Superior temporal gyrus (tissue), 1 donor: ENCODE measurements at regions not wholly inside any gene's neighbourhood (a gene's known extent, or its start where the extent isn't known, plus 50 kb on each side); places are given as distances from the start of the nearest gene placed in this dataset.
"Not testable (repeated sequence)": the region's sequence is repeated elsewhere in the genome, so short reads cannot be mapped to it uniquely, and the experiment has no call there.

Experiments
- DNase-seq: peaks from one replicate; pipeline ENCODE4 v3.0.0-alpha.2; 2016; ENCODE audit errors: extremely low spot score

- not testable (repeated sequence) for DNase-seq
These were observed 240.1 kb downstream of the NPIPA7 start for GRCh38 chr16:16618963-16619465.

DNA sequence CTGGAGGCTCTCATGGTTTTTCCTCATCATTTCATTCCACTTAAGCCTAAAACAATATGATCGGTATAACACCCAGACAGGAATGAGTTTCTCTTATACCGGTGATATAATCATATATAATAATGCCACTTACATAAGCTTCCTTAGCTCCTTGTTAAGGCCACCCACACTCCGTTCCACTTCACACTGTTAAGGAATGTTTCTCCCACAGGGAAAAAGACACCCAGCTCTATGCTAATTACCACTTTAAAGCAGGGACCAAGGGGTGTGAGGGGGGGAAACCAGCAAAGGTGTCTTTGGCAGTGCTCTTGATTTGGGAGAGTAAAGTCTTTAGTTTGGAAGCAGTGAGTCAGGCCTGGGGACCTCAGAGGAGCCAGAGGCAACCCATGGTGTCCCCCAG lies 245.4 kb downstream of the NPIPA7 start:
- DNase-seq = not testable (repeated sequence)

- not testable (repeated sequence) for DNase-seq
These were observed 246.2 kb downstream of the NPIPA7 start for GRCh38 chr16:16625140-16625539.

GRCh38 chr16:16627865-16628264 lies 248.9 kb downstream of the NPIPA7 start:
- not testable (repeated sequence) for DNase-seq

DNA sequence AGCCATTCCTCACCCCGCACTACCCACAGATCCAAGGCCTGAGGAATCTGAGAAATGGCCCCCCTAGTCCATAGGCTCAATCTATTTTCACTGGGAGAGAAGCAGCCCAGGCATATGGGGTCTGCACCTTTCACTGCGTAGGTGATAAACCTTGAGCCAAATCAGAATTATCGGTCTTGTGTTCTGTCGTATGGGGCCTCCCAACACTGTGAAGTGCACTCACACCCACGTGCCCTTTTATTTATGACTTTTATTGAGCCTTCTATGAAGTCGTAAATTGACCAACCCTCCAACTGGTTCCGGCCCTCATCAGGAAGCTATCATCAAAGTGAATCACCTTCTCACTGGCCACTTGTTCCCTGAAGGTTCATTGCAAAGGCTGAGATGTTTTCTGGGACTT lies 259.3 kb downstream of the NPIPA7 start:
- DNase-seq = not testable (repeated sequence)

DNA sequence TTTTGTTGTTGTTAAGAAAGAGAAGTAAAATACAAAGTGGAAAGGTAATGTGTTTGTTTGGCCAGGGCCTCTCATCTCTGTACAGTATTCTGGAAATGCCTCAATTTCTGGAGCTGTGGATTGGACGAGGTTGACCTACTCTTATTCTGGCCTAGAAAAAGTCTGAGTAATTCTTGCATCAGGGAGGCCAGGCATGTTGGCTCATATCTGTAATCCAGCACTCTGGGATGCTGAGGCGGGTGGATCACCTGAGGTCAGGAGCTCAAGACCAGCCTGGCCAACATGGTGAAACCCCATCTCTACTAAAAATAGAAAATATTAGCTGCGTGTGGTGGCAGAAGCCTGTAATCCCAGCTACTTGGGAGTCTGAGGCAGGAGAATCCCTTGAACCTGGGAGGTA lies 259.8 kb downstream of the NPIPA7 start:
- DNase-seq = not testable (repeated sequence)

DNA sequence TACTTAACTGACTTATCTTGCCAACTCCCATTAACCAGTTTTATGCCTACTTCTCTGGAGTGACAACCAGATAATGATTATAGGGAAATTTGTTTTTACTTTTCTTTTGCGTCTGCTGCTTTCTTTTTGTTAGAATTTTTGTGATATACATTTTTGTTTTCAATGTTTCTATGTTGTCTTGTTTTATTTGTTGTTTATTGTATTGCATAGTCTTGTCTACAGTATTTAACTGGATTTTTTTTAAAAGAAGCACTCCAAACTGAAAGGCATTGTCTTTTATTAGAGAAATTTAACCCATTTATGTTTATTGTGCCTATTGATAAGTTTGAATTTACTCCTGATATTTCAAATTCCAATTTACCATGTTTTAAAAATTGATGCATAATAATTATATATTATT lies 264.9 kb downstream of the NPIPA7 start:
- not testable (repeated sequence) for DNase-seq

DNA sequence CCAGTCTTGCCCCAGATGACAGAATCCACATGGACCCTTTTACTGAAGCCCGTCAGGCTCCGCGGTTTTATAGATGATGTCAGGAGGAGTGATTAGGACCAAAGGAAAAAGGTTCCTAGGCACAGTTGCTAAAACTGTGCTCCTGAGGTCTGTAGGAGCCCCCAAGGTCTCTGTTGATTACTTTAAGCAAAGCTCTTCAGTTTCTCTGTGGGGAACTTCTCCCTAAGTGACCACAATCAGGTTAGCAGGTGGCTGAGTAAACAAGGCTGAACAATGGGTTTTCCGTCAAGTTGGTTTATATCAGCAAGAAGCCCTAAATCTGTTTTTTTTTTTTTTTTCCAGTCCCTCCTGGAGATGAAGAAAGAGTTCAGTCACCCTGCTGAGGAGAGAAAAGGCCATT lies 269.1 kb downstream of the NPIPA7 start:
- not testable (repeated sequence) for DNase-seq

DNA sequence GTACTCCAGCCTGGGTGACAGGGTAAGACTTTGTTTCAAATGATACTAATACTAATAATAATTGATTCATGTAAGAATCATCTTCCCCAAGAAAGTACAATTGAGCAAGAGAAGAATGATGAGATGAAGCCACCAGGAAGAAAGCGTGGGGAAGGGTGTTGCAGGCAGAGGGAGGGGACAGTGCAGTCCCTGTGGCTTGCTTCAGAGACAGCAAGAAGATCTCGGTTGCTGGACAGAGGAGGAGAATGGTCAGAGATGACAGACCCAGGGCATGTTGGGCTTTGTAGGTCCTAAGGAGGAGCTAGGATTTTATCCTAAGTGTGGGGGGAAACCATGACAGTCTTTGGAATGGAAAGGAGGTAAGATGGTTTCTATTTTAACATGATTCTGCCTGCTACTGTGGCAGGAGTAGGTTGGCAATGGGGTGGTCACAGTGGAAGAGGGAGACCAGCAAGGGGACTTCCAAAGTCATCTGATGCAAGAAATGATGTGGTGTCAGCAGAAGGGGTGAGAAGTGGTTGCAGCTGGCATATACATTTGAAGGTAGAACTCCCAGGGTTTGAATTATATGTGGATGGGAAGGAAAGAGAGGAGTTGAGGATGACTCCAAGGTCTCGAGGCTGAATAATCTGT lies 293.4 kb downstream of the NPIPA7 start:
- DNase-seq = not testable (repeated sequence)

DNA sequence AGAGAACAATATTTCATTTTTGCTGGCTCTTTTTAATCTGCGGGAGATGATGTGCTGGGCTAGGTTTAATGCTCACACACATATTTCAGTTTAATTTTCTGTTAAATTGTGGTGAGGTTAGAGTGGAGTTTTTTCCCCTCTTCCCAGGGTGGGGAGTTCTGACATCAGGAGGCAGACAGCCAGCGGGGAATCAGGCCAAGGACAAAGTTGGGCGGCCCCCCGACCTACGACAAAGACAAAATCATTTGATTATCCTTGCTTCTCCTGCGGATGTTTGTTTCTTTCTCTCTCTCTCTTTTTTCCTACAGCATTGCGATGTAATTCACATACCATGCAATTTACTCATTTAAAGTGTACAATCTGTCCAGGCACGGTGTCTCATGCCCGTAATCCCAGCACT lies 295.9 kb downstream of the NPIPA7 start:
- DNase-seq = not testable (repeated sequence)

DNA sequence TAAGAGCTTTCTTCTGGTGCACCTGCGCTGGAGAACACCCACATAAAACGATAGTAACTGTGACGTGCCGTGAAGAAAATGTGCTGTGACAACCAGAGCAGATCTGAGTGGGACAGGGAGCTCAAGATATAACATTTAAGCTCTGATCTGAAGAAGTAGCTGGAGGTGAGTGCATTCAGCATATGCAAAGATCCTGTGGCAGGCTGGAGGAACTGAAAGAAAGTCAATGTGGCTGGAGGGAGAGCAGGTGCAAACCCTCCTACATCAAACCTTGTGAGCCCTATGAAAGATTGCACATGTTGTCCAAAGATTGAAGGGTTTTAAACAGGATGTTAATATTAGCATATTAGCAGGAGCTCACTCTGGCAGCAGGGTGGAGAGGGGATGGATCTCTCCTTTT lies 342.9 kb downstream of the NPIPA7 start:
- DNase-seq = not testable (repeated sequence)

DNA sequence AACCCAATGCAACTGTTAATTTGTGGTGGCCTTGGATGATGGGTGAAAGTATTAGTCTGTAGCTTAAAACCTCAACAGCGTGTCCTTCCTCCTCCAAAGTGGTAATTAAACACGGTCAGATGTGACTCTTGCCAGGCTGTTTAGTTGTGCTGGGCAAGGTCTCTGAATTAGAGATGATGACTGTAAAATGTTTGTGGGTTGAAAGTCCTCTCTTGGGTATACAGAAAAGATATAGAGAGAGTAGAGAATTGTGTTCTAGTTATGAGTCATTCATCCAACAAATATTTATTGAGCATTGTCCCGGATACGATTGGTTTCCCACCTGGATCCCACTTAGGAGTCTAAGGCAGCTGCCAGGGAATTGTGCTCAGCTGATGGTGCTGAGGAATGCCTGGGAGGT lies 343.7 kb downstream of the NPIPA7 start:
- not testable (repeated sequence) for DNase-seq

DNA sequence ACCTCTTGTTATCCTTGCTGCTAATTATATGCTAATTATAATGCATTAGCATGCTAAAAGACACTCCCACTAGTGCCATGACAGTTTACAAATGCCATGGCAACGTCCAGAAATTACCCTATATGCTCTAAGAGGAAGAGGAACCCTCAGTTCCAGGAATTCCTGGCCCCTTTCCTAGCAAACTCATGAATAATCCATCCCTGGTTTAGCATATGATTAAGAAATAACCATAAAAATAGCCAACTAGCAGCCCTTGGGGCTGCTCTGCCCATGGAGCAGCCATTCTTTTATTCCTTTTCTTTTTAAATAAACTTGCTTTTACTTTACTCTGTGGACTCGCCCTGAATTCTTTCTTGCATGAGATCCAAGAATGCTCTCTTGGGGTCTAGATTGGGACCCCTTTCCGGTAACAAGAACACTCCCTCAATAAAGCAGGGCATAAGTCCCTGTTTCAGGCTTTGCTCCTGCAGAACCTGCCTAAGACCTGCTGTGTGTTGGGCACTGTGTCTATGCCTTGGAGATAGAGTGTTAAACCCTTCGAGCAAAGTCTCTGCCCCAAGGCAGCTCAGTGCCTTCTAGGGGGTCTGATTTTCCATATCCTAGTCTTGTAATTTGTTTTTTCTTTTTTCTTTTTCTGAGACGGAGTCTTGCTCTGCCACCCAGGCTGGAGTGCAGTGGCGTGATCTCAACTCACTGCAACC lies 345.0 kb downstream of the NPIPA7 start:
- DNase-seq = not testable (repeated sequence)

DNA sequence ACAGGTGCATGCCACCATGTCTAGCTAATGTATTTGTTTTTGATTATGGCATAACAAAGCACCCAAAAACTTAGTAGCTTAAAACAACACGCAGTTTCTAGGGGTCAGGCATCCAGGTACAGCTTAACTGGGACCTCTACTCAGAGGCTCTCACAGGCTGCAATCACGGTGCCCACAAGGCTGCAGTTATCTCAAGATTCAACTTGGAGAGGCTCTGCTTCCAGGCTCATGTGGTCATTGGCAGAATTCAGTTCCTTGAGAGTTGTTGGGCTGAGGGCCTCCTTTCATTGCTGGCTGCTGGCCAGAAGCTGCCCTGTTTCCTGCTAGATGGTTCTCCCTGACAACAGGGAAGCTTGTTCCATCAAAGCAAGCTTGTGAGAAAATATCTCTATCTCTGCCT lies 348.1 kb downstream of the NPIPA7 start:
- not testable (repeated sequence) for DNase-seq

- DNase-seq = not testable (repeated sequence)
These were observed 363.6 kb downstream of the NPIPA7 start for GRCh38 chr16:16742573-16742972.

GRCh38 chr16:16754992-16755667 lies 376.2 kb downstream of the NPIPA7 start:
- not testable (repeated sequence) for DNase-seq

DNA sequence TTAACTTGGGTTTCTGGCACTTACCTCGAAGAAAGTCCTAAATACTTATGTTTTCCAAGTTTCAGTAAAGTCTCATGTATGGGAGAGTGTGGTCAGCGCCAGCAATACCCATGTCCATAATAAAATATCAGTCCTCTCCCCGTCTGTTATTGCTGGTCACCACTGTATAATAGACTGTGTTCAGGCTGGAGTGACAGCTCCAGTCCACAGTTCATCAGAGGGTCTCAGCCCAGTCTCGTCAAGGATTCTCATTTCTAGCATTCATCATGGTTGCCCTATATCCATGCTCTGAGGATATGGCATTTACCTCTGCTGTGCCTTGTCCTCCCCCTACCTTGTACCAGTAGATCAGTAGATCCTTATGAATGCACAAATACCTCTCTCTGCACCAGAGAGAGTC lies 384.5 kb downstream of the NPIPA7 start:
- DNase-seq = no peak

DNA sequence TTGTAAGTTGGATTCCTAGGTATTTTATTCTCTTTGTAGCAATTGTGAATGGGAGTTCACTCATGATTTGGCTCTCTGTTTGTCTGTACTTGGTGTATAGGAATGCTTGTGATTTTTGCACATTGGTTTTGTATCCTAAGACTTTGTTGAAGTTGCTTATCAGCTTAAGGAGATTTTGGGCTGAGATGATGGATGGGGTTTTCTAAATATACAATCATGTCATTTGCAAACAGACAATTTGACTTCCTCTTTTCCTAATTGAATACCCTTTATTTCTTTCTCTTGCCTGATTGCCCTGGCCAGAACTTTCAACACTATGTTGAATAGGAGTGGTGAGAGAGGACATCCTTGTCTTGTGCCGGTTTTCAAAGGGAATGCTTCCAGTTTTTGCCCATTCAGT lies 391.8 kb downstream of the NPIPA7 start:
- not testable (repeated sequence) for DNase-seq

- no peak for DNase-seq
These were observed 395.4 kb downstream of the NPIPA7 start for GRCh38 chr16:16774389-16774788.

DNA sequence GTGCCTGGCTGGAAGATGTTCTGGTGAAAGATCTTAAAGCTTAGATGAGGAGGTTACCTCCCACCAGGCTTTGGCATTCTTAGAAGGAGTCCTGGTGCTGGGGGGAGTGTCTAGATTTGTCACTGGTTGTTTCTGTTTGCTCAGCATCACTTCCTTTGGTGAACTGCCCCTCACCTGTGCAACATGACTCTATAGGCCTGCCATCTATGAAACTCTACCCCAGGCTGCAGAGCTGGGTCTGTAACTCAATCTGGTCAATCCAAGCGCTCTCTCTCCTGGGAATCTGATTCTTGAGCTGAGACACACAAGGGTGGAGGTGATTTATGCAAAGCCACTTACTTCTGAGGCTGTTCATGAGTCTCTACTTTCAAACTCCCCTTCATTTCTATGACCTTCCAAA lies 399.4 kb downstream of the NPIPA7 start:
- DNase-seq = no peak

DNA sequence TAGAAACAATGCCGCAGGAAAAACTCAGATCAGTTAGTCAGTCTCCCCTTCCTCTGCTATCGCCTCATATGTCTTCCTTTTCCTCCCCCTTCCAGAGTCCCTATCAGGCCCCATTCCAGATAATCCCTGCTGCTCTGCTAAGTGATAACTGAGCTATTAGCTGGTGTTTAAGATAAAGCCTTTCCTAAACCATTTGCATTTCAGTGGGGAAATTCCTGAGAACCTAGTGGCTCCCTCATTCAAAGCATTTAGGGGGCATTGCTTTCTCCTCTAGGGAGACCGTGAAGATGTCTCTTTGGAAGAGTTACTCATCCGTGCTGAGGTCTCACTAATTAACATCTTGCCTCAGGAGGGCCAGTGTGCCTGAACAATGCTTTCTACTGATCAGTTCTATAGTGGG lies 401.6 kb downstream of the NPIPA7 start:
- no peak for DNase-seq

GRCh38 chr16:16782153-16782552 lies 403.2 kb downstream of the NPIPA7 start:
- DNase-seq = no peak

GRCh38 chr16:16788004-16788403 lies 409.1 kb downstream of the NPIPA7 start:
- no peak for DNase-seq
